ENCODE measurements at regions not wholly inside any gene's neighbourhood (a gene's known extent, or its start where the extent isn't known, plus 50 kb on each side); places are given as distances from the start of the nearest gene placed in this dataset.

DNA sequence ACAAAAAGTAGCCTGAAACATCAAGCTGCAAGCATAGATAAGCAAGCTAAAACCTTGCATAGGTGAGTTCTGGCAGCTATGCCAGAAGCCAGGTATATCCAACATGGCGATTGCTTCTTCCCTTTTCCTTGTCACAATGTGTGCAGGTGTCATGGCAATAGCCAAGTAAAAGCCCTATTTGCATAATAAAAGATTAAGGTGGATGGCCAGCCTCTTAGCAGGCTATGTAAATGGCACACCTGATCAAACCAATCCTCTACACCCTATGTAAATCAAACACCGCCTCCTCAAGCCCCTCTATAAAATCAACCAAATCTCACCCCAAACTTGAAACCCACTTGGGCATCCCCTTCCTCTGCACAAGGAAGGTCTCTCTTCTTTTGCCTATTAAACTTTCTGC is 366.8 kb downstream of the VGLL3 start:
- Histone ChIP-seq H4K20me1 (ENCODE audit: low read length) (no peaks in the 10 kb centered on the region), H3K79me2 (ENCODE audit: low read length) (no peaks in the 10 kb centered on the region), H3K4me2 (ENCODE audit: low read length) (no peak overlapping the region), H3K36me3 (ENCODE audit: low read depth, low read length) (no peaks in the 10 kb centered on the region), H3F3A (ENCODE audit: low read length, unreplicated experiment) (no peaks in the 10 kb centered on the region), H2AFZ (ENCODE audit: low read length) (no peak overlapping the region), H3K9me3 (ENCODE audit: low read length) (no peaks in the 10 kb centered on the region), H3K9ac (ENCODE audit: low read length) (no peak overlapping the region), H3K9me2 (replicated peaks; ENCODE audit: low read length) (no peaks in the 10 kb centered on the region), H3K27ac (ENCODE audit: low read length) (no peak overlapping the region), H3K27me3 (ENCODE audit: low read length) (peaks cover 4% of the 10 kb centered on the region; the same call in 1 of the 2 replicates), H3K4me1 (ENCODE audit: insufficient read depth, low read length) (no peaks in the 10 kb centered on the region), H3K4me3 (ENCODE audit: low read length) (no peak overlapping the region)
- BruUV-seq (replicated peaks) = no TSS peak
- ChIA-PET CTCF (no interaction called here), POLR2A (ENCODE audit: unreplicated experiment) (no interaction called here)
- TF ChIP-seq, protein P1, sequence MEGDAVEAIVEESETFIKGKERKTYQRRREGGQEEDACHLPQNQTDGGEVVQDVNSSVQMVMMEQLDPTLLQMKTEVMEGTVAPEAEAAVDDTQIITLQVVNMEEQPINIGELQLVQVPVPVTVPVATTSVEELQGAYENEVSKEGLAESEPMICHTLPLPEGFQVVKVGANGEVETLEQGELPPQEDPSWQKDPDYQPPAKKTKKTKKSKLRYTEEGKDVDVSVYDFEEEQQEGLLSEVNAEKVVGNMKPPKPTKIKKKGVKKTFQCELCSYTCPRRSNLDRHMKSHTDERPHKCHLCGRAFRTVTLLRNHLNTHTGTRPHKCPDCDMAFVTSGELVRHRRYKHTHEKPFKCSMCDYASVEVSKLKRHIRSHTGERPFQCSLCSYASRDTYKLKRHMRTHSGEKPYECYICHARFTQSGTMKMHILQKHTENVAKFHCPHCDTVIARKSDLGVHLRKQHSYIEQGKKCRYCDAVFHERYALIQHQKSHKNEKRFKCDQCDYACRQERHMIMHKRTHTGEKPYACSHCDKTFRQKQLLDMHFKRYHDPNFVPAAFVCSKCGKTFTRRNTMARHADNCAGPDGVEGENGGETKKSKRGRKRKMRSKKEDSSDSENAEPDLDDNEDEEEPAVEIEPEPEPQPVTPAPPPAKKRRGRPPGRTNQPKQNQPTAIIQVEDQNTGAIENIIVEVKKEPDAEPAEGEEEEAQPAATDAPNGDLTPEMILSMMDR (conservative IDR thresholded peaks at IDR 0.05; ENCODE audit: low read depth, low read length) = no peak
- no peak for TF ChIP-seq EZH2phosphoT487 (IDR thresholded peaks at IDR 0.05; ENCODE audit: borderline replicate concordance, low read length)
- TF ChIP-seq EZH2 (IDR thresholded peaks at IDR 0.05; ENCODE audit: low read length, unreplicated experiment) = no peak
- ATAC-seq = no peak
- intact Hi-C loops (cut with micrococcal nuclease) = no loop called here
- no peak for DNase-seq

DNA sequence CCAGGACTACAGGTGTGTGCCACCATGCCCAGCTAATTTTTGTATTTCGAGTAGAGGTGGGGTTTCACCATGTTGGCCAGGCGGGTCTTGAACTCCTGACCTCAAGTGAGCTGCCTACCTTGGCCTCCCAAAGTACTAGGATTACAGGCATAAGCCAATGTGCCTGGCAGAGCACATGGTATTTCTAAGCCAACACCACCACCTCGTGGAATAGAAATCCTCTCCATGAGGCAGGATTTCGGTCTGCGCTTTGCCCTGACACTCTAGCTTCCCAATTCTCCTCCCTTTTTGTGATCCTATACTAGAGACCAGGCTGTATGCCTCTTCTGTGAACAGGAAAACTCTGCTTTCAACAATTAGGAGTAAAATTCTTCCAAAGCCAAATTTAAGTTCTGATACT is 372.2 kb downstream of the VGLL3 start:
- no peak overlapping the region for H3K27ac ChIP-seq (ENCODE audit: low read length)
- H3K4me2 ChIP-seq (ENCODE audit: low read length) = no peak overlapping the region
- DNase-seq (no peak), ATAC-seq (no peak)
- H3K36me3 ChIP-seq (ENCODE audit: low read depth, low read length) = no peaks in the 10 kb centered on the region
- no peaks in the 10 kb centered on the region for H3K9me2 ChIP-seq (replicated peaks; ENCODE audit: low read length)
- H2AFZ ChIP-seq (ENCODE audit: low read length) = no peak overlapping the region
- H3K4me1 ChIP-seq (ENCODE audit: insufficient read depth, low read length) = no peaks in the 10 kb centered on the region
- H3K9ac ChIP-seq (ENCODE audit: low read length) = no peak overlapping the region
- ChIA-PET POLR2A (ENCODE audit: unreplicated experiment) (no interaction called here), CTCF (no interaction called here)
- intact Hi-C loops (cut with micrococcal nuclease) = no loop called here
- no peaks in the 10 kb centered on the region for H3K79me2 ChIP-seq (ENCODE audit: low read length)
- H3K9me3 ChIP-seq (ENCODE audit: low read length) = no peaks in the 10 kb centered on the region
- no TSS peak for BruUV-seq (replicated peaks)
- H3K27me3 ChIP-seq (ENCODE audit: low read length) = no peaks in the 10 kb centered on the region
- no peak overlapping the region for H3K4me3 ChIP-seq (ENCODE audit: low read length)
- H4K20me1 ChIP-seq (ENCODE audit: low read length) = peaks cover 4% of the 10 kb centered on the region; the same call in 1 of the 2 replicates
- H3F3A ChIP-seq (ENCODE audit: low read length, unreplicated experiment) = no peaks in the 10 kb centered on the region
- TF ChIP-seq, protein P1 (conservative IDR thresholded peaks at IDR 0.05; ENCODE audit: low read depth, low read length) = no peak
- TF ChIP-seq EZH2 (IDR thresholded peaks at IDR 0.05; ENCODE audit: low read length, unreplicated experiment) (no peak), EZH2phosphoT487 (IDR thresholded peaks at IDR 0.05; ENCODE audit: borderline replicate concordance, low read length) (no peak)

DNA sequence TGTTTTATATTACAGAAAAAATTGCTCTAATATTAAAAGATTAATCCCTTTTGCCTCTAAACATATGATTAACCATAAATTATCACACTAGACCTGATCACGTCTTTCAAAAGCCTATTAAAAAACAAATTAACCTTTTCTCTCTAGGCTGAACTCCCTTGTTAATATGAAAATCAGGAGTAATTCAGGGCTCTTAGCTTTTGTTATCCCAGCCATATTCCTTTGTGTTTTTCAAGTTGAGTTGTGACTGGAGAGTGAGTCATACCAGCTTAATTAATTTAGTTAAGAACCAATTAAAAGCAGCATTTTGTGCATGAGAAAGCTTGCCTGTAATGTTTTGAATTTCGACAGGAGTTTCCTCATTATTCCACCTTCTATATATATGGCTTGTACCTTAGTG is 385.8 kb downstream of the VGLL3 start:
- TF ChIP-seq, protein P1 (conservative IDR thresholded peaks at IDR 0.05; ENCODE audit: low read depth, low read length) = no peak
- TF ChIP-seq EZH2phosphoT487 (IDR thresholded peaks at IDR 0.05; ENCODE audit: borderline replicate concordance, low read length) = no peak
- TF ChIP-seq EZH2 (IDR thresholded peaks at IDR 0.05; ENCODE audit: low read length, unreplicated experiment) = no peak
- POLR2A ChIA-PET (ENCODE audit: unreplicated experiment) = no interaction called here
- Histone ChIP-seq H3K27me3 (ENCODE audit: low read length) (no peaks in the 10 kb centered on the region), H3K4me3 (ENCODE audit: low read length) (no peak overlapping the region), H2AFZ (ENCODE audit: low read length) (no peak overlapping the region), H3K9me3 (ENCODE audit: low read length) (no peaks in the 10 kb centered on the region), H3F3A (ENCODE audit: low read length, unreplicated experiment) (no peaks in the 10 kb centered on the region), H3K9ac (ENCODE audit: low read length) (no peak overlapping the region), H3K79me2 (ENCODE audit: low read length) (no peaks in the 10 kb centered on the region), H3K36me3 (ENCODE audit: low read depth, low read length) (no peaks in the 10 kb centered on the region), H3K4me1 (ENCODE audit: insufficient read depth, low read length) (no peaks in the 10 kb centered on the region), H3K9me2 (replicated peaks; ENCODE audit: low read length) (no peaks in the 10 kb centered on the region), H4K20me1 (ENCODE audit: low read length) (no peaks in the 10 kb centered on the region), H3K4me2 (ENCODE audit: low read length) (no peak overlapping the region), H3K27ac (ENCODE audit: low read length) (no peak overlapping the region)
- CTCF ChIA-PET = no interaction called here
- ATAC-seq = no peak
- BruUV-seq (replicated peaks) = no TSS peak
- intact Hi-C loops (cut with micrococcal nuclease) = no loop called here
- DNase-seq = no peak
